Vagina (tissue), 2 donors: ENCODE measurements at regions not wholly inside any gene's neighbourhood (a gene's known extent, or its start where the extent isn't known, plus 50 kb on each side); places are given as distances from the start of the nearest gene placed in this dataset.

Source experiments
- POLR2A ChIP-seq, 2 donors: fragments of 450-650 bp; IDR thresholded peaks; one replicate each; pipeline ENCODE4 v1.6.1; 2017; ENCODE audit warnings: antibody characterized with exemption in 2 of 2, mild to moderate bottlenecking in 2 of 2, moderate library complexity in 2 of 2
- TF ChIP-seq, protein P1 (sequence below), 3 experiments: fragments of 450-650 bp in 2 of 3; fragments of 200-600 bp in 1 of 3; sonication (generic) in 1 of 3; IDR thresholded peaks; one replicate each; pipeline ENCODE4 v1.5.1; 2017 to 2019; ENCODE audit warnings: antibody characterized with exemption in 3 of 3, mild to moderate bottlenecking in 2 of 3, moderate library complexity in 2 of 3

DNA sequence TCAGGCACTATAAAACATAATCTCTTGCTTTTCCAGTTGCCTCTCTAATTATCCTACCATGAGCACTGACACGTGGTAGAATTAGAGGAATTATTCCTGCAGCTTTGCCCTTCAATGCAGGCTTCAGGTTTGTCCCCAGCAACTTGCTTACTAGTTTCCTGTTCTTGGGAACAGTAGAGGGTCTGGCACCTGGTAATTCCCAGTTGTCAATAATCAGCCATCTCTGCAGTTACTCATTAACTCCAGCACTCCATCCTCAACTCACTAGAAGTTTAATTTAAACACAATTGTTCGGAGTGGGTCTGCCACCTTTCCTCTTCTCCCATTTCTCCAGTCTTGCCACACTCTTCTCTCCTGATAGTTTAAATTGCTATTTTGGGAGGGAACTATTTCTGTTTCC, 324.3 kb upstream of the KIAA1217 start:
- TF ChIP-seq, protein P1, sequence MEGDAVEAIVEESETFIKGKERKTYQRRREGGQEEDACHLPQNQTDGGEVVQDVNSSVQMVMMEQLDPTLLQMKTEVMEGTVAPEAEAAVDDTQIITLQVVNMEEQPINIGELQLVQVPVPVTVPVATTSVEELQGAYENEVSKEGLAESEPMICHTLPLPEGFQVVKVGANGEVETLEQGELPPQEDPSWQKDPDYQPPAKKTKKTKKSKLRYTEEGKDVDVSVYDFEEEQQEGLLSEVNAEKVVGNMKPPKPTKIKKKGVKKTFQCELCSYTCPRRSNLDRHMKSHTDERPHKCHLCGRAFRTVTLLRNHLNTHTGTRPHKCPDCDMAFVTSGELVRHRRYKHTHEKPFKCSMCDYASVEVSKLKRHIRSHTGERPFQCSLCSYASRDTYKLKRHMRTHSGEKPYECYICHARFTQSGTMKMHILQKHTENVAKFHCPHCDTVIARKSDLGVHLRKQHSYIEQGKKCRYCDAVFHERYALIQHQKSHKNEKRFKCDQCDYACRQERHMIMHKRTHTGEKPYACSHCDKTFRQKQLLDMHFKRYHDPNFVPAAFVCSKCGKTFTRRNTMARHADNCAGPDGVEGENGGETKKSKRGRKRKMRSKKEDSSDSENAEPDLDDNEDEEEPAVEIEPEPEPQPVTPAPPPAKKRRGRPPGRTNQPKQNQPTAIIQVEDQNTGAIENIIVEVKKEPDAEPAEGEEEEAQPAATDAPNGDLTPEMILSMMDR (IDR thresholded peaks at IDR 0.05): no peak
- TF ChIP-seq POLR2A (IDR thresholded peaks at IDR 0.05): no peak
